NCI-H748 treated with DMSO at 0.1 percent for 48 hours (cell line): ENCODE measurements at regions not wholly inside any gene's neighbourhood (a gene's known extent, or its start where the extent isn't known, plus 50 kb on each side); places are given as distances from the start of the nearest gene placed in this dataset.

Source experiments
- DNase-seq: peaks from one replicate; lab custom pipeline; 2025; lab: John Stamatoyannopoulos, UW

DNA sequence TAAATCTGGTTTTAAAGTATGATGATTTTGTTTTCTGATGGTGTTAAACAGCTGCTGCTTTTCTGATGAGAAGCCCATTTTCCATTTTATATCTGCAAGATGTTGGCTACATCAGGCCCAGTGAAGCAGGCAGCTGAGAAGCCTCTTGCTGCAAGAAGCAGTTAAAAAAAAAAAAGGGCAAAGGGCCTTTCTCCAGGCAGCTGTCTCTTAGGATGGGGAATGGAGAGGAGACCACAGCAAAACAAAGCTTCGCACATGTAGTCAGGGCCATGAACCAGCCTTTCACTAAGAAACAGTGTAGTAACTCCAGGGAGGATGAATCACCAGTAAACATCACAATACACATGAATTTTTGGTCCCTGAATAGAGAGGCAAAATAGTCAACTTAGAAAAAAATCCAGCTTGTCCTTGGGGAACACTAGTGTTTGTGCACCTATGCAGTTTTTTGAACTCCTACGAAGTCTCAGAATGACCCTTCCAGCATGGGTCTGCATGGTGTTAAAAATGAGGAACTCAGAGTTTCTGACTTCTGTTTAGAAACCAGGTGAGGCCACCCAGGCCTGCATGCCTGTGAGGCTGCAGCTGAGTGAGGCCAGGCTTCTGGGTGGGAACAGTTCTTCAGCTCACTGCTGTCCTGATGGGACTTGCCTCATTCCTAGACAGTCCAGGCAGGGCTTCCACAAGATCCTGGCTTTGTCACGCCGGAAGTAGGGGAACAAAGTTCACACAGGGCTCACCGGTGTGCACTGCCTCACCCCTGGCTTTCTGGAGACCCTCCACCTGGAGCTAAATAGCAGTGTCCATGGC lies 518.7 kb downstream of the MCTP2 start:
- no peak for DNase-seq

DNA sequence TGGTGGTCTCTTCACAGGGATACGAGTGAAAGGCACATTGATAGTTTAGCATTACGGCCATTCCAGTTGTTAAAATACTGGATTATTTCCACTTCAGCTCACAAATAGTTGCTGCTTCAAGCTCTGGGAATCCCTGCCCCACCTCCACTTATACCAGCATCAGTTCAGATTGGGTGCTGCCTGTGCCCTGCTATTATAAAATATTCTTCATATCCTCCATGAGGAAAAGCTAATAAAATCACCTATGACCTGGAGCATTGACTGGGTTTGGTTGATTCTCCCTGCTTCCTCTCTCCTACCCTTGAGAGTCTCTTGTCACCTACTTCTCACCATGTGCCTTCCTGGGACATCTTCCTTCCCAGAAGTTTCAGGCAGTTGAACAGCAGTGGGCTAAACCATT lies 529.0 kb downstream of the MCTP2 start:
- no peak for DNase-seq

DNA sequence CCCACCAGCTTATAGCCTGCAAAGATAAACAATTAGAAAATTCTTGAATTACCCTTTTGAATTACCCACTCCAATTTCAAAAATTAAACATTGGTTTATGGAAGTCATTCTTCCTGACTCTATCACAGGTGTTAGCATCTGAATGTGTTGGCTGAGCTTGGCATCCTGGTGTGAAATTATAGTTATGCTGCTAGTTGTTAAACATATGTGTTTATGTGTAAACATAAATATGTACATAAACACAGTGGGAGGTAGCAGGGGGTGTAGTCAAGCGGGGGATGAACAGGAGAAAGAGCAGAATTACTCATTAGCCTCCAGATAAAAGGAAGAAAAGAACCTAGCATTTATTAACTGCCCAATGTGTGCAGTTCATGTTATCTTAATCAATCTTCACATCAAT lies 530.2 kb downstream of the MCTP2 start:
- no peak for DNase-seq

DNA sequence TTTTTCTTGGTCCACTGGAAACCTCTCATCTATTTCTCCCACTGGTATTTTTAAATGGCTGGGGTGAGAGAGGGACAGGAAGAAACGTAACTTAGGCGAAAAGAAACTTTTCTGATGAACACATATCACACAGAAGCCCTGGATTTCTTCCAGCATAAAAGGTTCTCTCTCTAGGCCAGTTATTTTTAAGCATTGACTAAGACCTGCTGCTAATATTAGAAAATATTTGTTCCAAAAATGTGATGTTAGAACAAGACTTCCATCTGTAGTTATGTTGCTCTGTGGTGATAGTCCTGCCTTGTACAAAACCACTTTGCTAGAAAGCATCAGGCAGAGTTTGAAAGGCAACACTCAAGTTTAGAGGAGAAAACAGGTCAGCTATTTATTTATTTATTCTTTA lies 537.7 kb downstream of the MCTP2 start:
- no peak for DNase-seq

DNA sequence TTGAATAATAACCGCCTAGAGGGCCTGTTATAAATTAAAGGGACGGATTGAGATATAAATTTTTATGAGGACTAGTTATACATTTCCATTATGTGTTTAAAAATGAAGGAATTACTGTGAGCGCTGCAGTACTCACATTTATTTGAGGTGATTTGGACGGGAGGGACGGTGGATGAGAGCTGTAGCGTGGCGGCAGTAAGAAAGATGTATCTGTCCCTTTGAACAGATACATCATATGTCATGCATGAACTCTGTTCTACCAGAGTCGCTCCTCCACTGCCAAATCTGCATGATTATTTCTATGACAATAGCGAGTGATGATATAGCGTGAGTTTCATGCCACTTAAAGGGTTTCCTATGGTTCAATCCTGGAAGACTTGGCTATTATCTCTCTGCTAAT lies 538.8 kb downstream of the MCTP2 start:
- no peak for DNase-seq

DNA sequence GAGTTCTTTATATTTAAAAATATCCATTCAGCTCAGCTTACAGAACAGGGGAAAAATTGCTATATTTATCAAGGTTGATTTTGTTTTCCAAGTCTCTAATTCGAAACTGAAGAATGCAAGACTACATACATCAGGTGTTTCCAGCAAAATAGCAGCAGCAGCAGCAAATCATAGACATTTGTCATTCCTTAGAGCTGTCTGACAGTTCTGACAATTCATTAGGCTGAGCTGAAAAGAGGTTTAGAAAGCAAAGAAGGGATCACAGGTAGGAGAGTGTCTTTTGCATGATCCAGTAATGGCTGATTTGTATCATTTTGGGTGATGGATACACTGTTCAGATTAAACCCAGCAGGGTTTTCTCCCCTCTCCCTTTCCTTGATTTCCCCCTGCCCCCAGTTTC lies 545.7 kb downstream of the MCTP2 start:
- no peak for DNase-seq

DNA sequence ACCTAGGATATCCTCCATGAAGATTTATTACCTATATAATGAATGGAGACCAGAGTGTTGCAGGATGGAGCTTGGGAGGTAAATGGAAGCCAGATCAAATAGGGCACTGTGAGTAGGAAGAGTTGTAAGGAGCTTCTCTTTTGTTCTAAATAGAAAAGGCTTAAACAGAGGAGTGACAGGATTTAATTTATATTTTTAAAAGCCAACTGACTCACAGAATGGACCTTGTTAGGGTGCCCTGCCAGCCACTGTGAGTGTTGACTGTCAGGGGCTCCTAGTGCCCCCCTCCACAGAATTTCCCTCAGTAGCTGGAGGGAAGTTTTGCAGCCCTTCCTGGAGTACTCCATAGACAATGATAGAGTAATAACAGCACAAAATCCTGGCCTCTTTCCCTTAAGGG lies 547.5 kb downstream of the MCTP2 start:
- no peak for DNase-seq

DNA sequence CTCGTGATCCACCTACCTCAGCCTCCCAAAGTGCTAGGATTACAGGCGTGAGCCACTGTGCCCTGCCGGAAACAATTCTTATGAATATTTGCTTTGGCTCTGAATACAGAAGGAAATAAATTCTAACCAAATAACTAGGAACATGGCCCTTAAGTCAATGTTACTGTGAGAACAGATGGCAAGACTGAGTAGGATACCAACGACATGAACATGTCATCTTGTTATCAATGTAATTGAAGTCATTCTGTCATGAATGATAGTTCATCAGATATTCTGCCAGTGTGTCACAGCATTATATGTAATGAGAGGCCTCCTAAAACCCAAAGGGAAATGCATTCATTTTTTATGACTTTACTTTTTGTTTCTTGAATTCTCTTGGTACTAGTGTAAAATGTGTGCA lies 548.8 kb downstream of the MCTP2 start:
- no peak for DNase-seq

DNA sequence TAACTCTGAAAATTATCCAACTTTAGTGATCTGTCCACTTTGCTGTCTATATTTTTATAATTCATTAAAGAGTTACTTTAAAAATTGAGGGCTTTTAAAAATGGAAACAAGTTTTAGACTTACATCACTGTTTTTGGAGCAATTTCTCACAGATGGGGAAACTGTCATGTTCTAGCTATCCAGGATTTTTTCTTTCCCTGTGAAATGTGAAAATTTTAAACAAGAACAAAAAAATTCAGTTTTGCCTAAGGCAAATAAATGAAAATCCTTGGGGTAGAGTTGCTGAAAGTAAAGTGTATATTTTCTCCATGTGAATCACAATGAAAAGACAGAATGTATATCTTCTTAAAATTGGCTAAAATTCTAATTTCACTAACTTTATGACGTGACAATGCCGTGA lies 553.7 kb downstream of the MCTP2 start:
- DNase-seq = no peak

DNA sequence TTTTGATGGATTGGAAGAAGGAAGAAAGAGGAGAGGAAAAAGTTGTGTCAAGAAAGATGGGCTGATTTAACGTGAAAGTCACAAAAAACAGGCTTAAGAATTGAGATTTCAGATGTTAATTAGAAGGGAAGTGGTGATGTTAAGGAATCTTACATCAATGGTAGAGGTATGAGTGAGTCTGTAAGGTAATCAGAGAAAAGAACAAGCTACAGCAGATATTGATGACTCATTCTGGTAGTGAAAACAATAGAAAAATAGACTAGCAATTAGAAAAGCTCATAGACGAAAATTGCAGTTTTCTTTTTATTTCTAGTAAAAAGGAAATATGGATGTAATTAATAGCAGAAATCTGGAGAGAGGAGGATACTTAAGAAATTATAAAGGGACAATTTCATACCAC lies 559.6 kb downstream of the MCTP2 start:
- DNase-seq = no peak

DNA sequence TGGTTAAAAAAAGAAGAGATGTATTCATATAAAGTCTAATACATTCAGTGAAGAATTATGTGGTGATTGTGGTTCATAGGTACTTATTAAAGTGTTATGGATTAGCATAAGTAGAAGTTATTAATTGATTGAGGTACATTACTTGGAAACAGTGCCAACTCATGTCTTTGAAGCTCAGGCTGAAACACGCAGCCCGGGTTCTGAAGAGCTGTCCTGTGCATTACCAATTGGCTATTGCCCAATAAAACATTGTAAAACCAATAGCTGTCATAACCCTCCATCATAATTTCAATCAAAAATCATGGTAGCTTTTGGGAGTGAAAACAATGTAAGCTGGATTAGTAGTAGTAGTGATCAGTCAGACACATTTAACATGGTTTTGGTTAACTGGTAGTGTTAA lies 560.1 kb downstream of the MCTP2 start:
- DNase-seq = no peak

DNA sequence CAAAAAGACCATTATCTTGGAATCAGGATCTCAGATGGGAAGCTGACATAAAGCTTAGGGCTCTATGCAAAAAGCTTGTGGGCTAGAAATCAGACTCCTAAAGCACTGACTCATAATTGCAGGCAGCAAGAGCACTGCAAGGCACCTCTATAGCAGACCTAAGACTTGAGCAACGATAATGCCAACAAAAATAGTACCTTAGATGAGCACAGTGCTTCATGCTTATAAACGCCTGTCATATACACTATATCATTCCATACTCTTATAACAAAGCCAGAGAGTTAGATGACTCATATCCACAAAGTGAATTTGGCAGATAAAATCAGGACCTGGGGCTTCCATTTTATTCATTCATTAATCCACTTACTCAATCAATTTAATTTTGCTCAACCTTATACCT lies 560.8 kb downstream of the MCTP2 start:
- no peak for DNase-seq

DNA sequence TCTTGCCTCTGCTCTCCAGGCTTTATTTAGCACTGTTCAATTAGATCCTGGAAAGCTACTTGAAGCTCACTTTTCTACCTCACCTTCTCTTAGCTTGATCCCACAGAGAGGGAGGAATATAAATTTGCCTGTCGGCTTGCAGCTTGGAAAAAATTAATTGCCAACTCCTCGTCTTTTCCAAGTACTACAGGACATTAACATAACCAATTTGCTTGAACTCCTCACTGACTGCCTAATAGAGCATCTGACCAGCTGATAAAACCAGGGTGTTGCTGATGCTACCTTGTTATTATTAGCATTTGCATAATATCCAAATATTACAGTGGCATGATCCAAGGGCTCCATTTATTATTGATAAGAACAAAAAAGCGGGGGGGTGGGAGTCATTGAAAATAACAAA lies 561.8 kb downstream of the MCTP2 start:
- DNase-seq = no peak

DNA sequence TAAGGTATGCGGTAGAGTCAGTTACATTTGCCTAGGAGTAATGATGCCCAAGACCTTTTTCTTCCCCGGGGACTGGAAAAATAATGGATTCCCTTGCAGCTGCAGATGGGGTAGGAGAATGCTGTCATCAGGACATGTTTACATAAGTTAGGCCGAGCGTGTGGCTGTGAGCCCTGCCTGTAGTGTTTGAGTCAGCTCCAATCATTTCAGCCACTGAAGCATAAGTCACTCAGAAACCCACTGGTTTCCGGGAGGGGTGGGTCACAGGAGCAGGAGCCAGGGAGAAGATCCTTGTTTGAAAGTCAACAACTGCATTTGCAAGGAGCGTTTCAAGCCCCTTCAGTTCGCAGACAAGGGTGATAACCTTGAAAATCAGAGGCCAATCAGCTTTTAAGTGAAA lies 562.3 kb downstream of the MCTP2 start:
- DNase-seq = no peak

DNA sequence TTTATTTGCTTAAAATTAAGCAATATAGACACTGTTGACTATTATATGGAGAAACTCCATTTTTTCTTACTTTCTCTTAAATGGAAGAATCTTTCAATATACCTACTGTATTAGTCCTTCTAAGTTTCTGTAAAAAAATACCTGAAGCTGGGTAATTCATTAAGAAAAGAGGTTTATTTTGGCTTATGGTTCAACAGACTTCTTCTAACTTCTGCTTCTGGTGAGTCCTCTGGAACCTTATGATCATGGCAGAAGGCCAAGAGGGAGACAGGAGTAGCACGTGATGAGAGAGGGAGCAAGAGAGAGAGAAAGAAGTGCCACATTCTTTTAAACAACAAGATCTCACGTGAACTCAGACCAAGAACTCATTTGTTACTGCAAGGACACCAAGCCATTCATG lies 573.3 kb downstream of the MCTP2 start:
- DNase-seq = no peak

DNA sequence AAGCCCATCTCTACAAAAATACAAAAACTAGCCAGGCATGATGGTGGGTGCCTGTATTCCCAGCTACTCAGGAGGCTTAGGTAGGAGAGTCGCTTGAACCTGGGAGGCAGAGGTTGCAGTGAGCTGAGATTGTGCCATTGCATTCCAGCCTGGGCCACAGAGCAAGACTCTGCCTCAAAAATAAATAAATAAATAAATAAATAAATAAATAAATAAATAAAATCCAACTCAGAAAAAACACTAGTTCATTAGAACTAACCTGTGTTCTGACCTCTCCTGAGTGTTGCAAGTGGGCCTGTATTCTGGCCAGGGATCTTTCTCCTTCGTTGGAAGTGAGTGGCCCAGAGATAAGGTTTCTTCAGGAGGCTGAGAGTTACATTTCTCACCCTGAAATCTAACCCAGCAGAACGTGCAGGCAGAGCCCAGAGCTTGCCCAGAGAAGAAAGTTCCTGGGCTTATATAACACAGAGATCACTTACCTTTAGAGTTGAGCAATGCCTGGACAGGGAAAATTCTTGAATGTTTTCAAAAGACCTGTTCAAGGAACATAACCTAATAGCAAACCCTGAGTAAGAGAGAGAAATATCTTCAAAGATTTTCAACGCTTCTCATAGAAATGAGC lies 583.9 kb downstream of the MCTP2 start:
- DNase-seq = no peak

DNA sequence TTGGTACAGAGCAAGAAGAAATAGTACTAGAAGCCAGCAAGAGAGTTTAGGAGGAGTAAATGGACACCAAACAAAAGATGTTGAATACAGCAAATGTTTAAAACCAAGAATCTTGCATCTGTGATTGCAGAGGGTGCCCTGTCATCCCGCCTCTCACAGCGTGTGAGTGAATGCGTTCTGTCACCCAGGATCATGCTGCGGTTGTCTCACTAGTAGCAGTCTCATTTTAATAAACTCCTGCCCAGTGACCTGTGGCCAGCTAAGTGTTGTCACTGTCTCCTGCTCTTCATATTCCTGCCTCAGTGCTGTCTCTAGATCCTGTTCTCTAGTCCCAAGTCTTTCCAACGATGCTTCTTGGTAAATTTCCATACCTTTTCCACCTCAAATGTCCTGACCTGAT lies 584.6 kb downstream of the MCTP2 start:
- DNase-seq = no peak

DNA sequence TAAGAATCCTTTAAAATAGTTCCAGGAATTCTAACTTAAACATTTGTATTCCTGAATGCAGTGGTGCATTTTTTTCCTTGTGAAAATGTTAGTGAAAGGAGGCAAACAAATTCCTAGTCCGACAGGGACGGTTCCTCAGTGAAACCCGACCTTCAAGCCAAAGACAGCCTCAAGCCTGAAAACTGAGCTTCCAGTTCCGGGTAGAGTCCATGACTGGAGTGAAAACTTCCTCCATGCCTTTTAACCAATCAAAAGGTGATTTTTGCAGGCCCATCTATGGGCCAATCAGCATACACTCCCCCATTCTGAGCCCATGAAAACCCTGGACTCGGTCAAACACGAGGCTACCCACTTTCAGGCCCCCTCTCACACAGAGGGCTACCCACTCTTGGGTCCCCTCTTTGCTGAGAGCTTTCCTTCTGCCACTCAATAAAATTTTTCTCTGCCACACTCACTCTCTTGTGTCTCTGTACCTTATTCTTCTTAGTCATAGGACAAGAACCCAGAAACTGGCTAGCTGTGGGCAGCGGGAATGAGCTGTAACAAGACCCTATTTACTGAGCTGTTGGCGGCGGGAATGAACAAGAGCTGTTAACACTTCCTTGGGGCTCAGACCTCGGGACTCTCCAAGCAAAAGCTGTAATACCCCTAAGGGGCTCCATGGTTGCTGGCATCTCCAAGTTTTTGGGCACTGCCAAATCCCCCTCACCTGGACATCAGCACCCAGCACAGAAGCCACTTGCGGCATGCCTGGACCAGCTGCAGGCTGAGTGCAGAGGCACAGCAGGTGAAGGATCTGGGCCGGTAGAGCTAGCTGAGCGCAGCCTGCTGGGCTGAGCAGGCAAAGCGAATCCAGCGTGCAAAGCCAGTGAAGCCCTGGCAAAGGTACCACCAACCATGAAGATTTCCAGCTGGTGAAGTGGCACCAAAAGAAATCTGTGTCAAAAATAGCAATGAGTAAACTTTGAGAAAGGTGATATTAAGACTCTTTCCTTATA lies 598.8 kb downstream of the MCTP2 start:
- DNase-seq = no peak

DNA sequence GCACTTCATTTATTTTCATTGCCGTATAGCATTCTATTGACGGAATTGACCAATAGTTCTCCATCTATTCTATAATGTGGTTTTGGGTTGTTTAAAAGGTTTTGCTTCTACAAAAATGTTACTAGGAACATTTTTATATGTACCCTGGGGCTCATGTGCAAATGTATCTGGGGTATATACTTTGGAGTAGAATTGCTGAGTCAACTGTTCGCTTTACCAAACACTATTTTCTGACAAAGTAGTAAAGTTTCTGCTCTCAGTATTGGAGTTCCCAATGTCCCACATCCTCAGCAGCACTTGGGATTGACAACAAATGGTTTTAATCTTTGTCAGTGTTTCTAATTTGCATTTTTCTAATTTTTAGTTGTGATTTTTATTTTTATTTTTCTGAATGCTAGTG lies 602.6 kb downstream of the MCTP2 start:
- no peak for DNase-seq

DNA sequence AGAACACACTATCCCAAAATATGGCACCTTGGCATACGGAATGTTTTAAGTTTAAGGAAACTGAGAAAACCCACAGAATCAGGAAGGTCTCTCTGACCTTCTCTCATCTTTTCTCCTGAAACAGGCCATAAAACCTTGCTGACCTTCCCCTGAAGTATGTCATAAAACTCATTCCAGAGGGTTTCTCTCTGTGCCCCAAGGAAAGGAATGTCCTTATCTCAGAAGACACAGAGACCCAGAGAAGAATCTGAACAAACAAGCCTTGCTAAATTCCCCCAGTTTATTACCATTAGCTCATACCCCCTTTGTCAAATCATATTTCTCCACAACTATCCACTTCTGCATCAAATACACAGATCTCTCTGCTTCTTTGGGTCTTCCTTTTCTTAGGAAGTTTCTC lies 603.1 kb downstream of the MCTP2 start:
- DNase-seq = no peak

DNA sequence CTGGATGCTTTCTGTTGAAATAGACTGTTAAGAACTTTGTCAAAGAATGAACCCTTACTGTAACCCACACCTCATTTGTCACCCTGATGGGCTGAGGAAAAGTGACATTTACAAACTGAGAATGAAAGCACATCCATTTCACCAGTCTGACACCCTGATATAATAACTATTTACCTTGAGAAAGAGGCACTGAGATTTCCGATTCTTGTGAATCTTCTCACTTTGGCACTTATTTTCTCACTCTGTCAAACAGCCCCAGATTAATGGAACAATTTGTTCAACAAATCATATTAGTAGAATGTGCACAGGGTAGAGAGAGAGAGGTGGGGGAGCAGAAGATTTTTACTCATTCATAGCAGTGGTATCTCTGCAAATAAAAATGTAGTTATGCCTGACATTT lies 606.9 kb downstream of the MCTP2 start:
- DNase-seq = no peak
